NB4 (cell line): ENCODE measurements at regions not wholly inside any gene's neighbourhood (a gene's known extent, or its start where the extent isn't known, plus 50 kb on each side); places are given as distances from the start of the nearest gene placed in this dataset.

Experiments
- DNase-seq: peaks from one replicate; pipeline ENCODE4 v3.0.0; 2010; ENCODE audit warnings: low read depth
- H3K4me3 ChIP-seq: one replicate; pipeline ENCODE4 v1.5.1; 2011; ENCODE audit warnings: mild to moderate bottlenecking, low read depth, low read length, moderate library complexity
- MYC ChIP-seq: IDR thresholded peaks from 2 replicates; pipeline ENCODE4 v1.6.1; 2011; ENCODE audit warnings: low read depth, low read length
- POLR2A ChIP-seq: IDR thresholded peaks from 2 replicates; pipeline ENCODE4 v1.6.1; 2011; ENCODE audit warnings: mild to moderate bottlenecking; ENCODE audit not compliant: insufficient read length; ENCODE audit errors: extremely low read depth
- TF ChIP-seq, protein P1 (sequence below): IDR thresholded peaks from one replicate; pipeline ENCODE4 v1.5.1; 2012; ENCODE audit warnings: low read depth, low read length
- TF ChIP-seq, protein P2 (sequence below): IDR thresholded peaks from 2 replicates; pipeline ENCODE4 v1.6.1; 2011; ENCODE audit warnings: low read depth, low read length

DNA sequence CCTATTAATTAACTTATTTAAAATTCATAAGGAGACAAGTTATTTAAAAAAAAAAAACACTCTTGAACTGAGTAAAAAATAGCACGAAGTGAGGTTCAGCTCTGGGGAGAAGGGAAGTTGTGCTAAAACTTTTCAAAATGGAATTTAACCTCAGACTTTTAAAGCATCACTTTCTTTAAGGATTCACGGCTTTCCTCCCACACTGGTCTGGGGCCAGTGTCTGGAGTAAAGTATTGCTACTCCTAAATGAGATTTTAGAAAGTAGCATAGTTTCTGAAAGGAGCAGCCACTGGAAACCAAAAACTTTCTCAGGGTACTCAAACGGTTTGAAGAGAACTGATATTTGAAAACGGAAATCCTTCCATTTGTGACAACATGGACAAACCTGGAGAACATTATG lies 97.7 kb upstream of the CYP1B1 start:
- DNase-seq = no peak
- H3K4me3 ChIP-seq = no peak overlapping the region
- TF ChIP-seq, protein P1, sequence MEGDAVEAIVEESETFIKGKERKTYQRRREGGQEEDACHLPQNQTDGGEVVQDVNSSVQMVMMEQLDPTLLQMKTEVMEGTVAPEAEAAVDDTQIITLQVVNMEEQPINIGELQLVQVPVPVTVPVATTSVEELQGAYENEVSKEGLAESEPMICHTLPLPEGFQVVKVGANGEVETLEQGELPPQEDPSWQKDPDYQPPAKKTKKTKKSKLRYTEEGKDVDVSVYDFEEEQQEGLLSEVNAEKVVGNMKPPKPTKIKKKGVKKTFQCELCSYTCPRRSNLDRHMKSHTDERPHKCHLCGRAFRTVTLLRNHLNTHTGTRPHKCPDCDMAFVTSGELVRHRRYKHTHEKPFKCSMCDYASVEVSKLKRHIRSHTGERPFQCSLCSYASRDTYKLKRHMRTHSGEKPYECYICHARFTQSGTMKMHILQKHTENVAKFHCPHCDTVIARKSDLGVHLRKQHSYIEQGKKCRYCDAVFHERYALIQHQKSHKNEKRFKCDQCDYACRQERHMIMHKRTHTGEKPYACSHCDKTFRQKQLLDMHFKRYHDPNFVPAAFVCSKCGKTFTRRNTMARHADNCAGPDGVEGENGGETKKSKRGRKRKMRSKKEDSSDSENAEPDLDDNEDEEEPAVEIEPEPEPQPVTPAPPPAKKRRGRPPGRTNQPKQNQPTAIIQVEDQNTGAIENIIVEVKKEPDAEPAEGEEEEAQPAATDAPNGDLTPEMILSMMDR = no peak
- TF ChIP-seq POLR2A (no peak), MYC (no peak)
- TF ChIP-seq, protein P2, sequence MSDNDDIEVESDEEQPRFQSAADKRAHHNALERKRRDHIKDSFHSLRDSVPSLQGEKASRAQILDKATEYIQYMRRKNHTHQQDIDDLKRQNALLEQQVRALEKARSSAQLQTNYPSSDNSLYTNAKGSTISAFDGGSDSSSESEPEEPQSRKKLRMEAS = no peak

DNA sequence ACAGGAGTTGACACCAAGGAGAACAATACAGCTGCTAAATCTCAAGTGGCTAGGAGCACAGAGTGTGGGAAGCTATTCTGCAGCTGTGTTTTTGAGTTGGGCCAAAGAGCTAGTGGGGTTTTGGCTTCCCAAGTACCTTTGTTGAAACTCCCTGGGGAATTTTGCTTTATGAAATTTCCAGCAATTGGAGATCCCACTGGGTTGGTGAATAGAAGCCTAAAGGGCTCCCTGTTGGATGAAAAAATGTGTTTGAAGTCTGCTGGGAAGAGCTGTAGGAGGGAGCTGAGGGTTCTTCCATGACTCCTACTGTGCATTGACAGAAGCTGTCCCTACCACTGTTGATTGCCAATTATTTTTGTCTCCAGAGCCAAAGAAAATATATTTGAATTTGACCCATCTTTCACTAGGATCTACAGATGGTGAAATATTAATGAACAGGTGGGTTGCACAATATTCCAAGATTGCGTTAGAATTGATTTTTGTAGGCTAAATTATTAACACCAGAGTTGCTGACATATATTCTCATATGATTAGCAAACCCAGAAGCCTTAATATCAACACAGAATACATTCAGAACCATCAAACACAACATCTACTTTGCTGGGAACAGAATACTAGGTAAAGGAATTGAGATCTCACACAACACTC lies 95.4 kb upstream of the CYP1B1 start:
- no peak overlapping the region for H3K4me3 ChIP-seq
- TF ChIP-seq, protein P1 = no peak
- TF ChIP-seq POLR2A (no peak), MYC (no peak)
- TF ChIP-seq, protein P2 = no peak
- no peak for DNase-seq

DNA sequence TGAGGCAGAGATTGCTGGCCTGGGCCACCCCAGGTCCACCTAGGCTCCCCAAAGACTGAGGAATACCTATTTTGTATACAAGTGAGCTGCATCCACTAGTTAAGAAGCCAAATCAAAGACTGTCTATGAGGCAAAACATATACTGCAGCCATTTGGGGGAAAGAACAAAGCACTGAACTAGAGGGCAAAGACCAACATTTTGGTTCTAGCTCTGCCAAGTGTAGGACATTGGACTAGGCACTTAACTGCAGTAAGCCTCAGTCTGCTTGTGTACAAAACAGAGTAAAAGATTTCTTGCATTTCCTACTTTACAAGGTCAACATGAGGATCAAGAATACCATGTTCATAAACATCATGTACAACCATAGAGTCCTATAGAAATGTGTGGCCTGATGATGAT lies 94.8 kb upstream of the CYP1B1 start:
- DNase-seq = no peak

DNA sequence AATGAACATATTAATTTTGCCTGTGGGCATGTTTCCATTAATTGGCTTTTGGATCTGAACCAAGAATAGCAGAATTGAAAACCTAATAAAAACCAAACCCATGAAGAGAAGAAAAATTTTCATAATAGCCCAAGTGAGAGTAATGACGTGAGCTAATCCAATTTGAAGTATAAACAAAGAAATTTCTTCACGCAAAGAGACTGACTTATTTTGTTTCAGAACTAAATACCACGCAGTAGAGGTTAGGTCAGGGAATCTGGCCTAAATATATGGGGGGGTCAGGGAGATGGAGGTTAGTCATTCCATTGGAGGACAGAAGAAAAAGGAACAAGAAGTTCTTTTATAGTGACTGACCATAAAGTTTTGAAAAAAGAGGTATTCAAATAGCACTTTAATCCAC lies 94.1 kb upstream of the CYP1B1 start:
- H3K4me3 ChIP-seq = no peak overlapping the region
- no peak for DNase-seq
- TF ChIP-seq MYC = no peak
- TF ChIP-seq POLR2A = no peak
- TF ChIP-seq, protein P1 = no peak
- TF ChIP-seq, protein P2 = no peak

More for the DNA sequence above, 94.8 kb upstream of the CYP1B1 start:
- TF ChIP-seq, protein P2 = no peak
- no peak for TF ChIP-seq MYC
- TF ChIP-seq POLR2A = no peak
- TF ChIP-seq, protein P1 = no peak
- H3K4me3 ChIP-seq = no peak overlapping the region

DNA sequence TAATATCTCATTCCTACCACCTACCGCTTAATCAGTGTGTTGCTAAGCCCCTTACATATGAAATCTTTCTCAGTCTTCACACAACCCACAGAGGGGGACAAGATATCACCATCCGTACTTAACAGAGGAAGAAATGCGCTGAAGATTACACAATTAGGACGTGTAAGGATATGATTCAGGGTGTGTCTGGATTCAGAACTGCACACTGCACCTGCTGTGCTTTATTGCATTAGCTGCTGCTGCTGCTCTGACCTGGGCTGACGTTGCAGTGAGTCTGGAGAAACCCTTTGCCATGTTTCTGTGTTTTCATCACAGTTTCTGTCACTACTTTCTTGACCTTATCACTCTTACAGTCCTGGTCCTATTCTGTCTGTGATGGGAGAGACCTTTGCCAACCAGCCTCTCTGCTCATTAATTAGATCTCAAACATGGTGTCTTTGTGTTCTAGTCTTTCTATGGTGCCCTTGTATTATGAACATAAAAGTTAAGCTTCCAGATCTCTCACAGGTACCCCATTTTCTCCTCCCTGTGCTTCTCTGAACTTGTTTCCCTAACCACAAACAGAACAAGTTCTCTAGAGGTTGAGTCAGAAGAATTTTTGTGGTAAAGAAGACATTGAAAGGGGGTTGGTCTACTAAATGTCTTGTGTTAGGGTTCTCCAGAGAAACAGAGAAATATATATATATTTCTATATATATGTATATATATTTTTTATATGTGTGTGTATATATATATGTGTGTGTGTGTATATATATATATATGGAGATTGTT lies 92.9 kb upstream of the CYP1B1 start:
- no peak overlapping the region for H3K4me3 ChIP-seq
- TF ChIP-seq POLR2A (no peak), MYC (no peak)
- TF ChIP-seq, protein P2 = no peak
- TF ChIP-seq, protein P1 = no peak
- peak; percentile 63 for DNase-seq

DNA sequence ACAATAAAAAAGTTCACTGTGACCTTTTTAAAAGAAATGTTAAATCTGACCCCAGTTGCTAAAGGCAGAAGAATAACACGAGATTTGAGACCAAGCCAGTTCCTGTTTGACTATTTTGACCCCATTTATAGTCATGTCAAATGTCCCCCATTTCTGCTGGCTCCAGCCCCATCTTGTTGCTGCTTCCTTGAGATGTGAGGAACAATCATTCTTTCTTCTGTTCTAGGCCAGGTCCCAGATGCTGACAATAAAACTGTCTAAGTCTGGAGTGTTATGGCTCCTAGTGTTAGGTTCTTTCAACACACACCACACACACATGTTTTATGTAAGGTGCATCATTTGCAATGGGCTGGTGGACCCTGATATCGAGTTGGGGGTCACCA lies 92.0 kb upstream of the CYP1B1 start:
- DNase-seq = no peak
- no peak overlapping the region for H3K4me3 ChIP-seq

More for the DNA sequence above, 92.0 kb upstream of the CYP1B1 start:
- TF ChIP-seq, protein P2 = no peak
- TF ChIP-seq MYC = no peak
- TF ChIP-seq, protein P1 = no peak
